Pancreas (tissue), 10 donors: ENCODE measurements at regions not wholly inside any gene's neighbourhood (a gene's known extent, or its start where the extent isn't known, plus 50 kb on each side); places are given as distances from the start of the nearest gene placed in this dataset.

Experiments
- ATAC-seq, 4 donors: fragments of 200-7000 bp; cut with Tn5 transposase; one replicate each; pipeline versions ENCODE4 v1.8.0 to v1.9.1; 2020; ENCODE audit warnings: mild to moderate bottlenecking in 4 of 4, moderate library complexity in 4 of 4
- DNase-seq, 6 donors: peaks; one replicate each; pipeline ENCODE4 v3.0.0-alpha.2; 2020
- FAIRE-seq: peaks from 2 replicates; lab custom pipeline; 2012; peaks lifted over from hg19 to GRCh38; lab: Jason Lieb, UNC
- H3K27ac ChIP-seq, 4 donors: fragments of 200-600 bp; sonication (generic); 1 replicate in 3 of 4; 2 replicates in 1 of 4; pipeline versions ENCODE4 v1.5.0 to v1.8.0; 2020
- H3K27me3 ChIP-seq, 4 donors: fragments of 200-600 bp; one replicate each; pipeline ENCODE4 v1.8.0; 2021
- H3K36me3 ChIP-seq, 3 donors: fragments of 200-600 bp; sonication (generic) in 1 of 3; one replicate each; pipeline versions ENCODE4 v1.5.0 to v1.8.0; 2020 to 2021
- H3K4me1 ChIP-seq, 3 donors: fragments of 200-600 bp; one replicate each; pipeline ENCODE4 v1.8.0; 2021
- H3K4me3 ChIP-seq, 4 donors: fragments of 200-600 bp; sonication (generic) in 2 of 4; one replicate each; pipeline versions ENCODE4 v1.5.0 to v1.8.0; 2020 to 2021
- H3K9me3 ChIP-seq, 4 donors: fragments of 200-600 bp; one replicate each; pipeline ENCODE4 v1.8.0; 2021
- WGBS, 2 donors: extraction: QIAGEN DNeasy Blood & Tissue Kit; methylation state at CpG; one replicate each; pipeline ENCODE4 v1.1.7; 2013; 5-methylcytosine and 5-hydroxymethylcytosine counted together
- intact Hi-C, 3 donors: fragments of 100-400 bp; cut with DNase I; formaldehyde crosslinking; loops; one replicate each; pipeline versions ENCODE4 v1.11.1 to v1.14.2; 2022
- TF ChIP-seq, protein P1 (sequence below), 4 donors: fragments of 200-600 bp; sonication (generic) in 3 of 4; IDR thresholded peaks; one replicate each; pipeline versions ENCODE4 v1.5.0 to v1.8.0; 2021; ENCODE audit warnings: antibody characterized with exemption in 4 of 4
- donor health status: healthy with polysubstance abuse.
- donor health status: DM: no; HTN: no; CAD: no; lungs with moderate emphysema.
- donor health status: DM: no; HTN: no; CAD: no.
- donor health status: control.
- donor health status: control.
- donor health status: Bipolar disorder and iron deficiency.
- donor health status: DM: yes; HTN: yes; CAD: no.
- donor health status: DM: no; HTN: no; CAD: no.
- donor health status: DM: no; HTN: no; CAD: no.
- donor health status: DM: yes; HTN: yes; CAD: no.

DNA sequence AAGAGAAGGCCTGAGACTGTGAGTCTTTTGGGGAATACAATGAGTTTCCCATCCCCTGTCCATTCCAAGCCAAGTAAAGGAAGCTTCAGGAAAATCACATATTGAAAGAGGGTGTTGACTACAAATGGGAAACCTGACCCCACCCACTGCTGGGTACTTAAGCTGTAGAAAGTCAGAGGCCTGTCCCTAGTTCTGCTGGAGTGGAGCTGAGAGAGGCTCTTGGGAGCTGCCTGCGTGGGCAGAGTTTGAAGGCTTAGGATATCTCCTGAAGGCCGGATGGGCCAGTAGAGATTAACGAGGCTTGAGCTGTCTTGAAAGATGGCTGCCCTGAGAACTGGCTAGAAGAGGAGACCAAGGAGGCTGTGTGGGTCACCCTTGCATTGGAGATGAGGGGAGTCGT is 176.2 kb upstream of the NECTIN1 start:
- WGBS, 2 donors = 83 to 95% methylated on average over 4 of the region's 4 CpGs
- intact Hi-C loops = no loop called here
- no peaks in the 10 kb centered on the region for H3K36me3 ChIP-seq
- H3K9me3 ChIP-seq = no peaks in the 10 kb centered on the region
- FAIRE-seq = no peak
- TF ChIP-seq, protein P1, sequence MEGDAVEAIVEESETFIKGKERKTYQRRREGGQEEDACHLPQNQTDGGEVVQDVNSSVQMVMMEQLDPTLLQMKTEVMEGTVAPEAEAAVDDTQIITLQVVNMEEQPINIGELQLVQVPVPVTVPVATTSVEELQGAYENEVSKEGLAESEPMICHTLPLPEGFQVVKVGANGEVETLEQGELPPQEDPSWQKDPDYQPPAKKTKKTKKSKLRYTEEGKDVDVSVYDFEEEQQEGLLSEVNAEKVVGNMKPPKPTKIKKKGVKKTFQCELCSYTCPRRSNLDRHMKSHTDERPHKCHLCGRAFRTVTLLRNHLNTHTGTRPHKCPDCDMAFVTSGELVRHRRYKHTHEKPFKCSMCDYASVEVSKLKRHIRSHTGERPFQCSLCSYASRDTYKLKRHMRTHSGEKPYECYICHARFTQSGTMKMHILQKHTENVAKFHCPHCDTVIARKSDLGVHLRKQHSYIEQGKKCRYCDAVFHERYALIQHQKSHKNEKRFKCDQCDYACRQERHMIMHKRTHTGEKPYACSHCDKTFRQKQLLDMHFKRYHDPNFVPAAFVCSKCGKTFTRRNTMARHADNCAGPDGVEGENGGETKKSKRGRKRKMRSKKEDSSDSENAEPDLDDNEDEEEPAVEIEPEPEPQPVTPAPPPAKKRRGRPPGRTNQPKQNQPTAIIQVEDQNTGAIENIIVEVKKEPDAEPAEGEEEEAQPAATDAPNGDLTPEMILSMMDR (IDR thresholded peaks at IDR 0.05) = no peak
- no peak for DNase-seq
- peaks cover 18 to 42% (median 31%) of the 10 kb centered on the region in 3 donors for H3K4me1 ChIP-seq
- no peaks in the 10 kb centered on the region for H3K27me3 ChIP-seq
- peak overlapping the region in 2 of 4 donors; percentile 1 to 13 for H3K27ac ChIP-seq
- no peak for ATAC-seq
- no peak overlapping the region for H3K4me3 ChIP-seq

DNA sequence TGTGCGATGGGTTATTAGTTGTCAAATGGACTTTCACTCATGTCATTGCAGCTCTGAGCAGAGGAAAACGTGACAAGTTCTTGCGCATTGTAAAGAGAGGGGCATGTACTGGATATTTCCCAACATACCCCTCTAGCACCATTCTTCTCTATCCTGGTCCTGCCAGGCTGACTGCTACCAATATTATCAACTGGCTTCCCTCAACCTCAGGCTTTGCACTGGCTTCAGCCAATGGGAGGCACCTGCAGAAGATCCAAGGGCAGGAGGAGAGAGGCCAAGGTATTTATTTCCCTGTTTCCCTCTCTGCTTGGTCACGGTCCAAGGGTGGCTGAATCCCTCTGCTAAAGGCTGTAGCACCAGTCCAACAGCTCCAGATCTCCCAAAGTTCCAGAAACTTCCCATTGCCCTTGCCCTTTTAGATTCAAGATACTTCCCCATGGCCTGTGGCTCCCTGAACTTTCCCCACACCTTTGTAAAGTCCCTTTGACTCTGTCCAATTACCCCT is 175.6 kb upstream of the NECTIN1 start:
- DNase-seq (peak in 2 of 6 donors; percentile 21 to 36), ATAC-seq (peak in 2 of 4 donors; percentile 10 to 36), FAIRE-seq (no peak)
- H3K27ac ChIP-seq = peak overlapping the region in 2 of 4 donors; percentile 1 to 13
- no peaks in the 10 kb centered on the region for H3K9me3 ChIP-seq
- TF ChIP-seq, protein P1 (IDR thresholded peaks at IDR 0.05) = no peak
- peaks cover 18 to 42% (median 31%) of the 10 kb centered on the region in 3 donors for H3K4me1 ChIP-seq
- H3K4me3 ChIP-seq = no peak overlapping the region
- H3K27me3 ChIP-seq = no peaks in the 10 kb centered on the region
- intact Hi-C loops = no loop called here
- 83 to 86% methylated on average over 4 of the region's 4 CpGs for WGBS, 2 donors
- H3K36me3 ChIP-seq = no peaks in the 10 kb centered on the region

DNA sequence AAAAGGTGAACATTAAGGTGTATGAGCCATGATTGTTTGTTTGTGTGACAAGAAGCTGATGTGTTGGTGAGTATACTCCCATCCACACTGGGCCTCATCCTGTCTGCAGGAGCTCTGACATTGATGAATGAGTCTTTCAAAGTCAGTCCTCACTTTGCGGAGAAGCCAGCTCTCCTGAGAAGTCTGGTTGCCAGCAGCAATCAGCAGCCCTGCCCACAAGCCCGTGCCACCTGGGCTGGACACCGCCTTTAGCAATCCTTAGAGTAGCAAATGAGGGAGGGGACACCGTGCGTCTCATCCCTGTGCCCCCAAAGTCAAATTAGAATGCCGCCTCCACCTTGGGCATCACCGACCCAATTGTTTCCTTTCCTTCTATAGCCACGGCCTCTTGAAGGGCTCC is 174.8 kb upstream of the NECTIN1 start:
- TF ChIP-seq, protein P1 (IDR thresholded peaks at IDR 0.05) = no peak
- intact Hi-C loops = no loop called here
- WGBS, 2 donors = 91 to 92% methylated on average over 8 of the region's 8 CpGs
- Histone ChIP-seq H3K4me3 (no peak overlapping the region), H3K9me3 (no peaks in the 10 kb centered on the region), H3K27ac (no peak overlapping the region), H3K4me1 (peaks cover 18 to 42% (median 31%) of the 10 kb centered on the region in 3 donors), H3K36me3 (no peaks in the 10 kb centered on the region), H3K27me3 (no peaks in the 10 kb centered on the region)
- no peak for ATAC-seq
- no peak for FAIRE-seq
- DNase-seq = no peak

DNA sequence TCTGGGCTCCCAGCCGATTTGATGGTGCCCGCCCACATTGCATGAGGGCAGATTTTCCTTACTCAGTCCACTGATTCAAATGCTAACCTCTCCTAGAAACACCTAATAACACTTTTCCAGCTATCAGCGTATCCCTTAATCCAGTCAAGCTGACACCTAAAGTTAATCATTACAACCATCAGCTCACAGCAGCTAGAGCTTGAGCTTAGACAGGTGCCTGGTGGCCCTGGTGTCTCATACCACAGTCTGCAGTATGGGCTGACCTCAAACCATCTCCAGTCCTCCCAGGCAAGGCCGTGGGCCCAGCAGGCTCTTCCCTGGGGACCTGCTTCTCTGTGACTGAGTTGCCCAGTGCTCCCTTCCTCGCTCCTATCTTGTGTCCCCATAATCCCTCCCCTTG is 174.4 kb upstream of the NECTIN1 start:
- peak in 3 of 4 donors; percentile 17 to 49 (median 23) for ATAC-seq
- intact Hi-C loops = no loop called here

More for the DNA sequence above, 174.4 kb upstream of the NECTIN1 start:
- DNase-seq (no peak), FAIRE-seq (no peak)
- H3K4me1 ChIP-seq = peaks cover 18 to 42% (median 31%) of the 10 kb centered on the region in 3 donors
- H3K36me3 ChIP-seq = no peaks in the 10 kb centered on the region
- no peak overlapping the region for H3K4me3 ChIP-seq
- WGBS, 2 donors = 53 to 54% methylated on average over 5 of the region's 5 CpGs
- TF ChIP-seq, protein P1 (IDR thresholded peaks at IDR 0.05) = no peak
- H3K27ac ChIP-seq = no peak overlapping the region
- H3K27me3 ChIP-seq = no peaks in the 10 kb centered on the region
- H3K9me3 ChIP-seq = no peaks in the 10 kb centered on the region
